ENCODE measurements at regions not wholly inside any gene's neighbourhood (a gene's known extent, or its start where the extent isn't known, plus 50 kb on each side); places are given as distances from the start of the nearest gene placed in this dataset.

DNA sequence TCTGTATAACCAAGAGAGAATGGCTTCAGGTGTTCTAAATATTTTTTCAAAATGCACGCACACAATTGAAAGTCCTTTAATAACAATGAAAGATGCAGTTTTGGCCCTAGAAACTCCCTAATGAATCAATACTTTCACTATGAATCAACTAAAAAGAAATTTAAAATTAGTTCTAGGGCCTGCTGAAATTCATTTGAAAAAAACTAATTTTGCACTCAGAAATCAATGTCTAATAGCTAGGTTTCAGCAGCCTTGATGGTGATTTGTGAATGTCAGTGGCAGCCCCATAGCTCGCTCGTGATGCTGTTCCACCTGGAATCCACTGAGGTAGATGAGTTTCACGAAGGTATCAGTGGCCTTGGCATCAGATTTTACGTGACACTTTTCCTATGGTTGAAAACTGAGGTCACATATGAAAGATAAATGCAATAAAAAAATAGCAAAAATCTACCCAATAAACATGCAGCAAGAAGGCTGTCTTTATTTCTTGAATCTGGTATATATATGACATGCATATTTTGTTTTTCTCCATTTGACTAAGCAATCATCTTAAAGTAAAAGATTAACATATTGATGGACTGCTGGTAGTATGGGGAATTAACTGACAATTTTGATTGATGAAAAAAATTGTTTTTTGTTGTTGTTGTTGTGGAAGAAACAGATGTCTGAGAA is 141.0 kb downstream of the AKAP11 start:
- Histone ChIP-seq H3K36me3 (ENCODE audit: control insufficient read depth in 2 of 4, insufficient read depth in 4 of 4, low read length in 3 of 4) (no peaks in the 10 kb centered on the region), H3K27ac (ENCODE audit: low read depth, low read length) (no peak overlapping the region), H2BK20ac (ENCODE audit: low read length) (no peak overlapping the region), H4K20me1 (replicated peaks in 1 of 2; ENCODE audit: control insufficient read depth in 1 of 2, insufficient read depth in 2 of 2, low read length in 2 of 2) (no peaks in the 10 kb centered on the region), H2AFZ (ENCODE audit: low read length) (no peak overlapping the region), H4K91ac (replicated peaks; ENCODE audit: insufficient read length, low read length) (no peak overlapping the region), H3K18ac (ENCODE audit: extremely low read depth, low read length) (no peak overlapping the region), H3K79me1 (ENCODE audit: low read depth, low read length) (no peaks in the 10 kb centered on the region), H2BK15ac (ENCODE audit: low read length) (no peak overlapping the region), H2BK5ac (ENCODE audit: low read depth, low read length) (no peak overlapping the region), H3K23ac (ENCODE audit: insufficient read length) (no peak overlapping the region), H2AK5ac (ENCODE audit: low read depth, low read length) (no peak overlapping the region), H3K56ac (replicated peaks; ENCODE audit: insufficient read length, low read depth, low read length) (no peak overlapping the region), H3K23me2 (ENCODE audit: low read depth, low read length) (no peaks in the 10 kb centered on the region; the same call in 1 of the 2 replicates), H3K14ac (ENCODE audit: insufficient read length) (no peak overlapping the region), H3K79me2 (ENCODE audit: control insufficient read depth in 1 of 2, insufficient read depth in 2 of 2, low read length in 2 of 2) (no peaks in the 10 kb centered on the region), H3K4me3 (ENCODE audit: extremely low read depth in 1 of 4, insufficient read depth in 2 of 4, low read depth in 3 of 4, low read length in 4 of 4) (no peak overlapping the region), H3K4me1 (replicated peaks in 1 of 4; ENCODE audit: control insufficient read depth in 3 of 4, insufficient read depth in 4 of 4, low read length in 3 of 4) (no peaks in the 10 kb centered on the region), H3K4me2 (ENCODE audit: insufficient read depth in 1 of 2, low read depth in 2 of 2, low read length in 2 of 2) (no peak overlapping the region), H3K9me3 (ENCODE audit: insufficient read depth in 2 of 2, low read depth in 1 of 2, low read length in 1 of 2) (no peaks in the 10 kb centered on the region), H3K4ac (replicated peaks; ENCODE audit: insufficient read length, low read depth, low read length) (no peak overlapping the region), H2BK120ac (replicated peaks; ENCODE audit: low read depth, low read length) (no peak overlapping the region), H3K27me3 (replicated peaks in 1 of 4; ENCODE audit: control insufficient read depth in 3 of 4, extremely low read depth in 1 of 4, insufficient read depth in 3 of 4, low read length in 3 of 4) (no peaks in the 10 kb centered on the region; a peak in 1 of 7 replicates), H3K9ac (replicated peaks in 1 of 4; ENCODE audit: extremely low read depth in 1 of 4, low read depth in 3 of 4, low read length in 3 of 4) (no peak overlapping the region), H2BK12ac (ENCODE audit: low read depth, low read length) (no peak overlapping the region), H4K8ac (ENCODE audit: extremely low read depth, insufficient read depth, low read length) (no peak overlapping the region), H4K5ac (ENCODE audit: insufficient read length, low read depth, low read length) (no peak overlapping the region)
- DNase-seq (ENCODE audit: low read depth in 1 of 2, low spot score in 2 of 2) (no peak), FAIRE-seq (no peak)
- CTCF ChIA-PET (ENCODE audit: partially characterized antibody), result interaction anchor here (0.6 to 1.0 kb wide), 3 partner anchors 14 to 557 kb away, joined by 3 to 4 read pairs (median 4); no protein-coding TSS in a partner anchor
- 93% methylated on average over 5 of the region's 5 CpGs; no CpG with 5 or more reads in 1 of the 2 experiments for WGBS, 2 experiments (ENCODE audit: extremely low coverage in 1 of 2, insufficient coverage in 1 of 2, insufficient read length in 1 of 2, insufficient replicate concordance in 2 of 2, low coverage in 1 of 2, low lambda C conversion rate in 2 of 2, missing lambda C conversion rate in 1 of 2)
- TF ChIP-seq FOSL1 (IDR thresholded peaks at IDR 0.05; ENCODE audit: insufficient read depth, low read depth, low read length) (no peak), RXRA (IDR thresholded peaks at IDR 0.05; ENCODE audit: insufficient read depth, low read depth, low read length) (no peak), KDM5A (IDR thresholded peaks at IDR 0.05; ENCODE audit: low read length) (no peak), EGR1 (IDR thresholded peaks at IDR 0.05; ENCODE audit: borderline replicate concordance, low read depth, low read length) (no peak), BACH1 (IDR thresholded peaks at IDR 0.05; ENCODE audit: low read length) (no peak), MAFK (IDR thresholded peaks at IDR 0.05; ENCODE audit: low read depth, low read length) (no peak), SIN3A (conservative IDR thresholded peaks at IDR 0.05 in 1 of 2, IDR thresholded peaks at IDR 0.05 in 1 of 2; ENCODE audit: low read depth in 1 of 2, low read length in 2 of 2) (no peak), KDM4A (IDR thresholded peaks at IDR 0.05; ENCODE audit: low read depth, low read length, severe bottlenecking) (no peak), BCL11A (IDR thresholded peaks at IDR 0.05; ENCODE audit: low read depth in 2 of 2, low read length in 2 of 2) (no peak)
- POLR2A ChIA-PET (ENCODE audit: partially characterized antibody), result no interaction called here

Data from H1 (cell line).